ENCODE measurements at regions not wholly inside any gene's neighbourhood (a gene's known extent, or its start where the extent isn't known, plus 50 kb on each side); places are given as distances from the start of the nearest gene placed in this dataset.

GRCh38 chr2:62447411-62447810 lies 58.6 kb downstream of the TMEM17 start:
- no peak for FAIRE-seq
- 89 to 97% (median 97%) methylated on average over 3 of the region's 3 CpGs for WGBS, 3 donors
- no peaks in the 10 kb centered on the region for H3K27me3 ChIP-seq (ENCODE audit: control insufficient read depth in 3 of 3, insufficient read depth in 3 of 3, low read length in 3 of 3)

GRCh38 chr2:62446491-62446890 lies 59.5 kb downstream of the TMEM17 start:
- no peak for FAIRE-seq
- Histone ChIP-seq H3K27me3 (ENCODE audit: control insufficient read depth in 3 of 3, insufficient read depth in 3 of 3, low read length in 3 of 3) (no peaks in the 10 kb centered on the region), H3K36me3 (ENCODE audit: control insufficient read depth in 3 of 3, insufficient read depth in 2 of 3, low read depth in 1 of 3, low read length in 3 of 3) (no peaks in the 10 kb centered on the region), H3K4me3 (ENCODE audit: low read depth in 1 of 3, low read length in 3 of 3) (no peak overlapping the region), H3K4me1 (ENCODE audit: control insufficient read depth in 3 of 3, insufficient read depth in 2 of 3, low read depth in 1 of 3, low read length in 2 of 3) (peaks cover 0 to 4% (median 0%) of the 10 kb centered on the region in 3 donors), H3K9me3 (ENCODE audit: control insufficient read depth in 2 of 2, insufficient read depth in 1 of 2, low read depth in 1 of 2, low read length in 1 of 2) (no peaks in the 10 kb centered on the region), H3K27ac (ENCODE audit: low read depth in 1 of 3, low read length in 2 of 3) (no peak overlapping the region)
- 77 to 94% (median 90%) methylated on average over 1 of the region's 1 CpG for WGBS, 3 donors
- no peak for DNase-seq

More at GRCh38 chr2:62447411-62447810, 58.6 kb downstream of the TMEM17 start:
- Histone ChIP-seq H3K9me3 (ENCODE audit: control insufficient read depth in 2 of 2, insufficient read depth in 1 of 2, low read depth in 1 of 2, low read length in 1 of 2) (no peaks in the 10 kb centered on the region), H3K4me3 (ENCODE audit: low read depth in 1 of 3, low read length in 3 of 3) (no peak overlapping the region), H3K36me3 (ENCODE audit: control insufficient read depth in 3 of 3, insufficient read depth in 2 of 3, low read depth in 1 of 3, low read length in 3 of 3) (no peaks in the 10 kb centered on the region), H3K4me1 (ENCODE audit: control insufficient read depth in 3 of 3, insufficient read depth in 2 of 3, low read depth in 1 of 3, low read length in 2 of 3) (peaks cover 0 to 4% (median 0%) of the 10 kb centered on the region in 3 donors), H3K27ac (ENCODE audit: low read depth in 1 of 3, low read length in 2 of 3) (no peak overlapping the region)
- DNase-seq, result no peak

DNA sequence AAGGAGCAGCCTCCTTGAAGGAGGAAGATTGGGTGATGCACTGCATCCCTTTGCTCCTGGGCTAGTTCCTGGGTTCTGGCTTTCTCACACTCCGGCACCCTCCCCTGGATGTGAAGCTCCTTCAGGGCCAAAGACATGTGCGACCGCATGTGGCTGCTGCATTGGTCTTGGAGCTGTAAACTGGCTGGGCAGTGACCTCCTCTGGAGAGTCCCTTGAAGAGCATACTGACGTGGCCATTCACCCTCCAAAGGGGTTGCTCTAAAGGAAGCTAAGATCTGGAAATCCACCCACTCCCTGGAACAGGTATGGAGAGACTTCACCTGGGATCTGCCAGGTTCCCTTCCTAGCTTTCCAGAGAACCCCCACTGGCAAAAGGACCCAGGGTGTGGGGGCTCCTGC lies 62.1 kb downstream of the TMEM17 start:
- no peaks in the 10 kb centered on the region for H3K4me1 ChIP-seq (ENCODE audit: control insufficient read depth in 3 of 3, insufficient read depth in 2 of 3, low read depth in 1 of 3, low read length in 2 of 3)
- no peak overlapping the region for H3K4me3 ChIP-seq (ENCODE audit: low read depth in 1 of 3, low read length in 3 of 3)
- 87 to 90% (median 90%) methylated on average over 4 of the region's 4 CpGs for WGBS, 3 donors
- DNase-seq (no peak), FAIRE-seq (no peak)
- H3K27ac ChIP-seq (ENCODE audit: low read depth in 1 of 3, low read length in 2 of 3), result no peak overlapping the region
- H3K27me3 ChIP-seq (ENCODE audit: control insufficient read depth in 3 of 3, insufficient read depth in 3 of 3, low read length in 3 of 3), result no peaks in the 10 kb centered on the region
- no peaks in the 10 kb centered on the region for H3K36me3 ChIP-seq (ENCODE audit: control insufficient read depth in 3 of 3, insufficient read depth in 2 of 3, low read depth in 1 of 3, low read length in 3 of 3)
- no peaks in the 10 kb centered on the region for H3K9me3 ChIP-seq (ENCODE audit: control insufficient read depth in 2 of 2, insufficient read depth in 1 of 2, low read depth in 1 of 2, low read length in 1 of 2)

DNA sequence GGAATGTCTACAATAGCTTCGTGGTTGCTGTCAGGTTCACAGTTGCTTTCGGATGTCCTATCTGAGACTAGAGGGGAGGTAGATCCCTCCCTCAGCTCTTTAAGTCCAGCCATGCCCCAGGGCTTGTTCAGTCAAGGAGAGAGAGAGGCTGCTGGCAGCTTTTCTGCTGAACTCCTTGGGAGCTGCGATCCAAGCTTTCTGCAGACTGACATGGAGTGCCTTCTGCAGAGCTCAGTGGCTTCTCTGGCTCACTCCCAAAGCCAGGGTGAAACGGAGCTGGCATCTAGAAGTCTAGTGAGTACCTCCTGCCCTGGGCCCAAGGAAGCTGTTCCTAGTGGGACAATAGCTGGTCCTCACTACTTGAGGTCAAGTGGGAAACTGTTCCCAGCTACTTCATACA lies 62.5 kb downstream of the TMEM17 start:
- H3K4me1 ChIP-seq (ENCODE audit: control insufficient read depth in 3 of 3, insufficient read depth in 2 of 3, low read depth in 1 of 3, low read length in 2 of 3), result no peaks in the 10 kb centered on the region
- H3K4me3 ChIP-seq (ENCODE audit: low read depth in 1 of 3, low read length in 3 of 3), result no peak overlapping the region
- WGBS, 3 donors, result 81 to 88% (median 86%) methylated on average over 4 of the region's 4 CpGs
- no peak overlapping the region for H3K27ac ChIP-seq (ENCODE audit: low read depth in 1 of 3, low read length in 2 of 3)
- FAIRE-seq, result no peak
- no peaks in the 10 kb centered on the region for H3K27me3 ChIP-seq (ENCODE audit: control insufficient read depth in 3 of 3, insufficient read depth in 3 of 3, low read length in 3 of 3)
- no peaks in the 10 kb centered on the region for H3K36me3 ChIP-seq (ENCODE audit: control insufficient read depth in 3 of 3, insufficient read depth in 2 of 3, low read depth in 1 of 3, low read length in 3 of 3)
- DNase-seq, result no peak
- H3K9me3 ChIP-seq (ENCODE audit: control insufficient read depth in 2 of 2, insufficient read depth in 1 of 2, low read depth in 1 of 2, low read length in 1 of 2), result no peaks in the 10 kb centered on the region

GRCh38 chr2:62441824-62442223 lies 64.2 kb downstream of the TMEM17 start:
- Histone ChIP-seq H3K27ac (ENCODE audit: low read depth in 1 of 3, low read length in 2 of 3) (no peak overlapping the region), H3K4me1 (ENCODE audit: control insufficient read depth in 3 of 3, insufficient read depth in 2 of 3, low read depth in 1 of 3, low read length in 2 of 3) (no peaks in the 10 kb centered on the region), H3K27me3 (ENCODE audit: control insufficient read depth in 3 of 3, insufficient read depth in 3 of 3, low read length in 3 of 3) (no peaks in the 10 kb centered on the region), H3K4me3 (ENCODE audit: low read depth in 1 of 3, low read length in 3 of 3) (no peak overlapping the region), H3K36me3 (ENCODE audit: control insufficient read depth in 3 of 3, insufficient read depth in 2 of 3, low read depth in 1 of 3, low read length in 3 of 3) (no peaks in the 10 kb centered on the region), H3K9me3 (ENCODE audit: control insufficient read depth in 2 of 2, insufficient read depth in 1 of 2, low read depth in 1 of 2, low read length in 1 of 2) (no peaks in the 10 kb centered on the region)
- DNase-seq (no peak), FAIRE-seq (no peak)
- WGBS, 3 donors, result 74 to 84% (median 76%) methylated on average over 6 of the region's 6 CpGs

- no peak for FAIRE-seq
- 92 to 97% (median 93%) methylated on average over 5 of the region's 5 CpGs for WGBS, 3 donors
- DNase-seq, result no peak
These were observed 64.6 kb downstream of the TMEM17 start for GRCh38 chr2:62441421-62441820.

GRCh38 chr2:62440281-62440946 lies 65.6 kb downstream of the TMEM17 start:
- H3K9me3 ChIP-seq (ENCODE audit: control insufficient read depth in 2 of 2, insufficient read depth in 1 of 2, low read depth in 1 of 2, low read length in 1 of 2), result no peaks in the 10 kb centered on the region
- WGBS, 3 donors, result 87 to 93% (median 89%) methylated on average over 6 of the region's 6 CpGs
- no peaks in the 10 kb centered on the region for H3K36me3 ChIP-seq (ENCODE audit: control insufficient read depth in 3 of 3, insufficient read depth in 2 of 3, low read depth in 1 of 3, low read length in 3 of 3)
- no peaks in the 10 kb centered on the region for H3K4me1 ChIP-seq (ENCODE audit: control insufficient read depth in 3 of 3, insufficient read depth in 2 of 3, low read depth in 1 of 3, low read length in 2 of 3)
- no peak overlapping the region for H3K4me3 ChIP-seq (ENCODE audit: low read depth in 1 of 3, low read length in 3 of 3)
- DNase-seq (no peak), FAIRE-seq (no peak)
- H3K27ac ChIP-seq (ENCODE audit: low read depth in 1 of 3, low read length in 2 of 3), result no peak overlapping the region
- H3K27me3 ChIP-seq (ENCODE audit: control insufficient read depth in 3 of 3, insufficient read depth in 3 of 3, low read length in 3 of 3), result no peaks in the 10 kb centered on the region

More at GRCh38 chr2:62441421-62441820, 64.6 kb downstream of the TMEM17 start:
- Histone ChIP-seq H3K4me1 (ENCODE audit: control insufficient read depth in 3 of 3, insufficient read depth in 2 of 3, low read depth in 1 of 3, low read length in 2 of 3) (no peaks in the 10 kb centered on the region), H3K36me3 (ENCODE audit: control insufficient read depth in 3 of 3, insufficient read depth in 2 of 3, low read depth in 1 of 3, low read length in 3 of 3) (no peaks in the 10 kb centered on the region), H3K9me3 (ENCODE audit: control insufficient read depth in 2 of 2, insufficient read depth in 1 of 2, low read depth in 1 of 2, low read length in 1 of 2) (no peaks in the 10 kb centered on the region), H3K27me3 (ENCODE audit: control insufficient read depth in 3 of 3, insufficient read depth in 3 of 3, low read length in 3 of 3) (no peaks in the 10 kb centered on the region), H3K27ac (ENCODE audit: low read depth in 1 of 3, low read length in 2 of 3) (no peak overlapping the region), H3K4me3 (ENCODE audit: low read depth in 1 of 3, low read length in 3 of 3) (no peak overlapping the region)

DNA sequence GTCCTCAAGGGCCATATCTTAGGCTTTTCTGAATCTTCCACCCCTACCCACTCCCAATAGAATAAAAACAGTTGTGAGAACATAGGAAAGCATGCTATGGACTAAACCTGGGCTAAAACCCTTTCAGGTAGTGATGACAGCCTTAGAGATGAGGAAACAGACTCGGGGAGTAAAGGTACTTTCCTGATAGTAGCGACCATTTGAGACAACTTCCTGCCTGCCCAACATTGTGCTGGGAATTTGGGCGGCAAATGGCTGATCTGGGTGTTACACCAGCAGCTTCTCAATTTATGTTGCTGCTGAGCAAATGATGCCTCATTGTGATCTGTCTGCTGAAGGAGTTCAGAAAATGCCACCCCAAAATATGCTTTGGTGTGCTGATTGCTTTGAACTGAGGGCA lies 66.6 kb downstream of the TMEM17 start:
- no peak overlapping the region for H3K27ac ChIP-seq (ENCODE audit: low read depth in 1 of 3, low read length in 2 of 3)
- H3K9me3 ChIP-seq (ENCODE audit: control insufficient read depth in 2 of 2, insufficient read depth in 1 of 2, low read depth in 1 of 2, low read length in 1 of 2), result no peaks in the 10 kb centered on the region
- H3K27me3 ChIP-seq (ENCODE audit: control insufficient read depth in 3 of 3, insufficient read depth in 3 of 3, low read length in 3 of 3), result no peaks in the 10 kb centered on the region
- H3K4me1 ChIP-seq (ENCODE audit: control insufficient read depth in 3 of 3, insufficient read depth in 2 of 3, low read depth in 1 of 3, low read length in 2 of 3), result no peaks in the 10 kb centered on the region
- 66 to 84% (median 81%) methylated on average over 3 of the region's 3 CpGs for WGBS, 3 donors
- no peak overlapping the region for H3K4me3 ChIP-seq (ENCODE audit: low read depth in 1 of 3, low read length in 3 of 3)
- DNase-seq, result no peak
- no peaks in the 10 kb centered on the region for H3K36me3 ChIP-seq (ENCODE audit: control insufficient read depth in 3 of 3, insufficient read depth in 2 of 3, low read depth in 1 of 3, low read length in 3 of 3)
- FAIRE-seq, result no peak

DNA sequence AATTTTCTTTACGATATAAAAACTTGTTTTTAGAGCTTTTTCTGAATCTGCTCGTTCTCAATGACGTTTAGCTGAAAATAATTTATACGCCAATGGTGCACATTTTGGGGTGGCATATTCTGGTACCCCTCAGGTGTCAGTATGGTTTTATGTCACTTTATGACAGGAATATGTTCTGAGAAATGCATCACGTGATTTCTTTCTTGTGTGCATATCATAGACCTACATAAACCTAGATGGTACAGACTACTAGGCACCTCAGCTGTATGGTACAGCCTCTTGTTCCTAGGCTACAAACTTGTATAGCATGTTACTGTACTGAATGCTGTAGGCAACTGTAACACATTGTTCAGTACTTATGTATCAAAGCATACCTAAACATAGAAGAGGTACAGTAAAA lies 68.2 kb downstream of the TMEM17 start:
- DNase-seq (no peak), FAIRE-seq (no peak)
- no peaks in the 10 kb centered on the region for H3K36me3 ChIP-seq (ENCODE audit: control insufficient read depth in 3 of 3, insufficient read depth in 2 of 3, low read depth in 1 of 3, low read length in 3 of 3)
- H3K9me3 ChIP-seq (ENCODE audit: control insufficient read depth in 2 of 2, insufficient read depth in 1 of 2, low read depth in 1 of 2, low read length in 1 of 2), result no peaks in the 10 kb centered on the region
- H3K4me3 ChIP-seq (ENCODE audit: low read depth in 1 of 3, low read length in 3 of 3), result no peak overlapping the region
- no peak overlapping the region for H3K27ac ChIP-seq (ENCODE audit: low read depth in 1 of 3, low read length in 2 of 3)
- WGBS, 3 donors, result 90 to 95% (median 94%) methylated on average over 5 of the region's 5 CpGs
- no peaks in the 10 kb centered on the region for H3K4me1 ChIP-seq (ENCODE audit: control insufficient read depth in 3 of 3, insufficient read depth in 2 of 3, low read depth in 1 of 3, low read length in 2 of 3)
- H3K27me3 ChIP-seq (ENCODE audit: control insufficient read depth in 3 of 3, insufficient read depth in 3 of 3, low read length in 3 of 3), result no peaks in the 10 kb centered on the region
